ENCODE measurements at regions not wholly inside any gene's neighbourhood (a gene's known extent, or its start where the extent isn't known, plus 50 kb on each side); places are given as distances from the start of the nearest gene placed in this dataset.

DNA sequence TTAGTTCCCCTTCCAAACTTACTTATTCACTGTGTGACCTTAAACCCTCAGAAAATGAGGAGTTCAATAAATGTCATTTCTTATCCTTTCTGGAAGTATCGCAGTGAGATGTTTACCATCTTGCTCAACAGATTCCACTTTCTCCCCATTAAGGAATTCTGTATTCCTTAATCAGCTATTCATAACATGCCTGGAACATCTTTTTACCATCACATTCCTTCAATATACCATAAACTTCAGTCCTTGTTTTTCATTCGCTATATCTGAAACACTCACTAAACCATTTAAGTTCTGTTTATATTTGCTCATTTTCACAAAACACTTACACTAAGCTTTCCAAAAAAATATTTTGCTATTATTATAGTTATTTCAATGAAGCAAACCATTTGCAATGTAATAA is 1158.6 kb downstream of the CDH12 start:
- H3K4me3 ChIP-seq (ENCODE audit: low read depth, low read length) = no peak overlapping the region

- no peak overlapping the region for H3K4me3 ChIP-seq (ENCODE audit: low read depth, low read length)
Measured at GRCh38 chr5:21693591-21693990, 1159.6 kb downstream of the CDH12 start.

GRCh38 chr5:21689587-21689986 is 1163.6 kb downstream of the CDH12 start:
- no peak overlapping the region for H3K4me3 ChIP-seq (ENCODE audit: low read depth, low read length)

GRCh38 chr5:21688655-21689054 is 1164.5 kb downstream of the CDH12 start:
- no peak overlapping the region for H3K4me3 ChIP-seq (ENCODE audit: low read depth, low read length)

DNA sequence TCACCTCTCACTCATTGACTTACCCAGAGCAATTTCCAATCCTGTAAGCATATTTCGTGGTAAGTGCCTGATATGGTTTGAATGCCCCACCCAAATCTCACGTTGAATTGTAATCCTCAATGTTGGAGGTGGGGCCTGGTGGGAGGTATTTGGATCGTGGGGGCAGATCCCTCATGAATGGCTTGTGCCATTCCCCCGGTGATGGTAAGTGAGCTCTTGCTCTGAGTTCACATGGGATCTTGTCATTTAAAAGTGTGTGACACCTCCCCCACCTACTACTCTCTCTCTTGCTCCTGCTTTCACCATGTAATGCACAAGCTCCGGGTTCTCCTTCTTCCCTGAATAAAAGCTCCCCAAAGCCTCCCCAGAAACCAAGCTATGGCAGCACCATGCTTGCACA is 1165.5 kb downstream of the CDH12 start:
- H3K4me3 ChIP-seq (ENCODE audit: low read depth, low read length) = no peak overlapping the region

DNA sequence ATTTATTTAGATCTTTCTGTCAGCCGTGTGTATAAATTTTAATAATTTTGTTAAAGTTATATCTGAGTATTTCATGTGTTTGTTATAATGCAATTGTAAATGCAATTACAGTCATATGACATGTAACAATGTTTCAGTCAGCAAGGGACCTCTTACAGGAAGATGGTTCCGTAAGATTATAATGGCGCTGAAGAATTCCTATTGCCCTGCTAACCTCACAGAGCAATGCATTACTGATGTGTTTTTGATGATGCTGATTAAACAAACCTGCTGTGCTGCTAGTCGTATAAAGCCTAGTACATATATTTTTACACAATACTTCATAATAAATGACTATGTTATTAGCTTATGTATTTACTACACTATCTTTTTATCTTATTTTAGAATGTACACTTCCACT is 1166.4 kb downstream of the CDH12 start:
- H3K4me3 ChIP-seq (ENCODE audit: low read depth, low read length) = no peak overlapping the region

DNA sequence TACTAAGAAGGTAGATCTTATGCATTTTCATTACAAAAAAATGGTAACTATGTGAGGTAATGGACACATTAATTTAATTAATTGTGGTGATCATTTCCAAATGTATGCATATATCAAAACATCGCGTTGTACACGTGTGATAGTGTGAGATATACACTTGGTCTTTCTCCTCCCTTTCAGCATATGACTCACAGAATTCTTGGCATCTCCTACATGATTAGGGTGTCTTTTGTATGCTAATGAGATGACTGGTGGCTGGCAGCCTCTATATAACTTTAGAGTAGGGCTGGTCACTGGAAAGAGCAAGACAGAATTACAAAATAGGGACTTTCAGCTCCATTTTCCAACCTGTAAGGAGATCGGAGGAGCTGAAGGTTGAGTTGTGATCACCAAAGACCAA is 1167.6 kb downstream of the CDH12 start:
- no peak overlapping the region for H3K4me3 ChIP-seq (ENCODE audit: low read depth, low read length)

DNA sequence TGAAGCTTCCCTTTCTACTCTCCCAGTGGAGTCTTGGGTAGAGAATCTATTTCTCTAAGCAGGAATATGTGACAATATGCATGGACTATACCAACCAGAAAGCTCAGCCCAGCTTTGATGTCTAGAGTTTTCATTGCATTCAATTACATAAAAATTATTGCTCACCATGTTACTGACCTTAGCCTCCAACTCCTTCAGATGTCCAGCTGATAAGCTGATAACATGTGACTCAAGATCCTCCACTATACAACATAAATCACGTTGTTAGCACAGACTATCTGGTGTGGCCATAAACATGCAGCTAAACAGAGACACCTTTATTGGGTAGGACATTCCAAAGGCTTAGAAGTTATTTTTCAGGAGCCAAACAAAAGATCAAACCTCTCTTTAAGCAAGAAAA is 1168.2 kb downstream of the CDH12 start:
- H3K4me3 ChIP-seq (ENCODE audit: low read depth, low read length) = no peak overlapping the region

DNA sequence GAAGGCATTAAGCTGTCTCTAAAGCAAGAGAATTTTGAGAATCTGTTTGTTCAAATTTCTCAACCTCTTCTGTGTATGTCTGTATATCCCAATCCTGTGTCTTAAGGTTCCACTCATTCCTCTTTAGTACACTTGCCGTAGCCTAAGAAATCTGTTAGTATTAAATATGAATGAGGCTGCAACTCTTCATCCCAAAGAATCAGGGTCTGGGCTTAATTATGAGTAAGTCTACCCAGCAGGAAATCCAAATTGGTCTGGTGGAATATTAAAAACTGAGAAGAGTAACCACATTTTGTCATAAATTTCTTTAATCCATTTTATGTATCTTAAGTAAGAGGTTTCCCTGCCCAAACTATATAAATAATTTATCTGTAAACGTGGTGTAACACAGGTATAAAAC is 1171.2 kb downstream of the CDH12 start:
- no peak overlapping the region for H3K4me3 ChIP-seq (ENCODE audit: low read depth, low read length)

DNA sequence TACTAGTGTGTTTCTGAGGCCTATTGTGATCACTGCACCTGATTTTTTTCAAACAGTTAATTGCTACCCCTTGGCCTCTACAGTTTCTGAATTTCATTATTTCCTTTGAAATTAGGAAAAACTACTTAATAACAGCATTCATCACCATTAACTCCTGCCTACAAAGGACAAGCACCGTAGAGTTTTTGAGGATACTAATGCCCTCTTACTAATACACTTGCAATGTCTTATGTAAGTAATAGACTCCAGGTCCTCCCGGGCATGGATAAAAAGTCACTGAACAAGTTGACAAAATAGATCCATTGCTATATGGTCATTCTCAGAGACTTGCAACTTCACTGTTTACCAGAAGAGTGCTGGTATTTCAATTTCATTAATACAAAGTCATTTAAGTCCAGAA is 1172.5 kb downstream of the CDH12 start:
- no peak overlapping the region for H3K4me3 ChIP-seq (ENCODE audit: low read depth, low read length)

DNA sequence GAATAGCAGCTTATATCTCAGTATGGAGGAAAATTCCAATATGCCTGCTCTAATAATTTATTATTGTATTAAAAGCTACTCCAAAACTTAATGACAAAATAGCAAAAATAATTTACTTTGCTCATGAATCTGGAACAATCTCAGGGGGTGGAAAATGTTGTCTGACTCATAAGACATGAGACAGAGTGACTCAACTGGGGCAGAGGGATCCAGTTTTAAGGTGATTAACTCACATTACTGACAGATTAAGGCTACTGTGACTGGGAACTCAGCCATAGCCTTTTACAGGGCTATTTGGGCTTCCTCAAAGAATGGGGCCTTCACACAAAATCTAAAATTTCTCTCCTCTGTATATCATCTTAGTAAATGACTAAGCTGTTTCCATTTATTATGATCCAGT is 1172.9 kb downstream of the CDH12 start:
- H3K4me3 ChIP-seq (ENCODE audit: low read depth, low read length) = no peak overlapping the region

DNA sequence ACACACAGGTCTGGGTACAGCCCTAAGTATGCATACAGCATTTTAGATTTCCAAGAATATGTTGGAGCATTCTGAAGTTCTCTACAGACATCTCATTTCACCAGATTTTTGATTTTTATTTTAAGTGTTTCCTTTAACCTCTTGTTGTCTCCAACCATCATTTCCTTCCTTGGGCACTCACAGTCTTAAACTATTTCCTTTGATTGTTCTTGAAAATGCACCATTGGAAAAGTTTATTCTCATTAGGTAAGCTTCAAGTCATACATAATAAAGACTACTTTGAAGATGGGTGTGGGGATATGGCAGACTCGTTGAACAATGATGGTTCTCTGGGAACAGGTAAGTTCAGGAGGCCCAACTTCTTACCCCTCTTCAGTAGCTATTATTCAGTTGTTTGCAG is 1174.6 kb downstream of the CDH12 start:
- no peak overlapping the region for H3K4me3 ChIP-seq (ENCODE audit: low read depth, low read length)

- no peak overlapping the region for H3K4me3 ChIP-seq (ENCODE audit: low read depth, low read length)
Measured at GRCh38 chr5:21672911-21673310, 1180.2 kb downstream of the CDH12 start.

DNA sequence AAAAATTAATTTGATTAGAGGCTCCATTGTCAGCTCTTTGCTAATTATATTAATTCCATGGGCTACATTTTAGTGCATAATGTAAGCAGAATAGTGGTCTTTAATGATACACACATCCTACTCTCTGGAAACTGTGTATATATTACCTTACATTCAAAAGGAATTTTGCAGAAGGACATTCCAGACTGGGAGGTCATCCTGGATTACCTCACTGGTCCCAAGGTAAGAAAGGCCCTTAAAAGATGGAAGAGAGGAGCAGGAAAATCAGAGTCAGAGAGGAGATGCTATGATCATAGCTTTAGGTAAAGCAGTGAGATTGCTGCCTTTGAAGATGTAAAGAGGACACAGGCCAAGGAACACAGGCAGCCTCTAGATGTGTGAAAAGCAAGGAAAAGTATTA is 1180.8 kb downstream of the CDH12 start:
- no peak overlapping the region for H3K4me3 ChIP-seq (ENCODE audit: low read depth, low read length)

GRCh38 chr5:21665524-21665923 is 1187.6 kb downstream of the CDH12 start:
- H3K4me3 ChIP-seq (ENCODE audit: low read depth, low read length) = no peak overlapping the region

- H3K4me3 ChIP-seq (ENCODE audit: low read depth, low read length) = no peak overlapping the region
Measured at GRCh38 chr5:21663082-21663481, 1190.1 kb downstream of the CDH12 start.

DNA sequence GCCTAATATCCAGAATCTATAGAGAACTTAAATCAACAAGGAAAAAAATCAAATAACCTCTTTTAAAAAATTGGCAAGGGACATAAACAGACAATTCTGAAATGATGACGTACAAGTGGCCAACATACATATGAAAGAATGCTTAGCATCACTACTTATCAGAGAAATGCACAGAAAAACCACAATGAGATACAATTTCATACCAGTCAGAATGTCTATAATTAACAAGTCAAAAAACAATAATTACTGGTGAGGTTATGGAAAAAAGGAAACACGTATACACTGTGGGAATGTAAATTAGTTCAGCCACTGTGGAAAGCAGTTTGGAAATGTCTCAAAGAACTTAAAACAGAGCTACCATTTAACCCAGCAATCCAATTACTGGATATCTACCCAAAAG is 1192.0 kb downstream of the CDH12 start:
- no peak overlapping the region for H3K4me3 ChIP-seq (ENCODE audit: low read depth, low read length)

DNA sequence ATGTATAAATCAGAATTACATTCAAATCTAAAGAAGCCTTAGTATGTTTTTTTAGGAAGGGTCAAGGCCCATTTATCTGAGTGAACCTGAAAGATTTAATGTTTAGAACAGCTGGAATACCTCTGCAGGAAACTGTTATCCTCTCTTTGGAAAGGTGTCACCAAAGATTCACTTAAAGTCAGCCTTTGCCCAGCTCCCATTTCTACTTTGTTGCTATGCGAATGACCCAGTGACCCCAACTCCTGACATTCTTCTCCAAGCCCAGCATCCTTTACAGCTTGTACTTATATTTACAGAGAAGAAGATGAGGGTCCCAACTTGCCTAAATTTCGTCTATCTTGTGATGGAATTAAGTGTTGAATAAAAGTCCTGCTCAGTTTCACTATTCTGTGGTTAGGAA is 1198.6 kb downstream of the CDH12 start:
- H3K4me3 ChIP-seq (ENCODE audit: low read depth, low read length) = no peak overlapping the region

DNA sequence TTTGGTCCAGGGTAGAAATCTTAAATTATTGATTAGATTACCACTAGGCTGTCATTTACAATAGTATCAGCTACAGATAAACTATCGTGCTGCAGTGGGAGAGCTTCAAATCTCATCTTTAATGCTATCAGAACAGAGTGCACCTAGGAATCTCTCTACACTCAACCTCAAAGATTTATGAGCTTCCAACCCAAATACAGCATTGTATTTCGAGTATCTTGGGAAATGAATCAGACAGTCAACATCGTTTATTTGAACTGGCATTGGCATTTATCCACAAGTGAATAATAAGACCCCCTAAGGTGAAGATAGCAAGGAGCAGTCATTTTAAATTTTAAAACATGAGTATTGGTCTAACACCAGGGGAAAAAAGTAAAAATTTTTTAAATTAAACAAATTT is 1203.2 kb downstream of the CDH12 start:
- H3K4me3 ChIP-seq (ENCODE audit: low read depth, low read length) = no peak overlapping the region

- no peak overlapping the region for H3K4me3 ChIP-seq (ENCODE audit: low read depth, low read length)
Measured at GRCh38 chr5:21646469-21646868, 1206.7 kb downstream of the CDH12 start.

- H3K4me3 ChIP-seq (ENCODE audit: low read depth, low read length) = no peak overlapping the region
Measured at GRCh38 chr5:21644032-21644431, 1209.1 kb downstream of the CDH12 start.

DNA sequence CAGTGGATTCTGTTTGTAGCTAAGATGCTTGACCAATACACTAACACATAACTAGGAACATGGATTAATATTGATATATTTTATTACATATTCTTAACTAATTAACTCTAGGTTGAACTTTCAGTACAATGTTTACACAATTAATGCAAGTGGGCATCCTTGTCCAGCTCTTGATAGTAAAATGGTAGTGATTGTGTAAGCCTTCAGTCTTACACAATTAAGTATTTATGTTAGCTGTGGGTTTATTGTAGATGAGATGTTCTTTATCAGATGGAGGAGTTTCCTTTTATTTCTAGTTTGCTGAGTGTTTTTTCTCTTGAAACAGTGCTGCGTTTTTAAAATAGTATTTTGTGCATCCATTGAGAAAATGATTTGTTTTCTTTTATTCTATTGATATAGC is 1210.8 kb downstream of the CDH12 start:
- no peak overlapping the region for H3K4me3 ChIP-seq (ENCODE audit: low read depth, low read length)

DNA sequence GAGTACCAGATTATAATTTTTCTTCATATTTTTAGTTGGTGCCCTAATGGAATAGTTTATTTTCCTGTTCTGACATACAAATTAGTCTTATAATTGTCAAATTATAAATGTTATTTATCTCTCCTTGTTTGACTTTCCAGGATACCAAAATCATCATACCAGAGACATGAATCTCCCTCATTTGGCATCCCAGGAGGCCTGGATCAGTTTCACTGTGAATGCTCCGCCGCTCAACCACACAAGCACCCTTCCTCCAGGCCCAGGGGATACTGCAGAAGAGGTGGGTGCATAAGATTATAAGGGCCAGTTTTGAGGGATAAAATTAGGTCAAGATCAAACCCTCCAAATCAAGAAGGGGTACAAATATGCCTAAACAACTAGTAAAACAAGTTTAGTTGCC is 1229.3 kb downstream of the CDH12 start:
- H3K4me3 ChIP-seq (ENCODE audit: low read depth, low read length) = no peak overlapping the region

DNA sequence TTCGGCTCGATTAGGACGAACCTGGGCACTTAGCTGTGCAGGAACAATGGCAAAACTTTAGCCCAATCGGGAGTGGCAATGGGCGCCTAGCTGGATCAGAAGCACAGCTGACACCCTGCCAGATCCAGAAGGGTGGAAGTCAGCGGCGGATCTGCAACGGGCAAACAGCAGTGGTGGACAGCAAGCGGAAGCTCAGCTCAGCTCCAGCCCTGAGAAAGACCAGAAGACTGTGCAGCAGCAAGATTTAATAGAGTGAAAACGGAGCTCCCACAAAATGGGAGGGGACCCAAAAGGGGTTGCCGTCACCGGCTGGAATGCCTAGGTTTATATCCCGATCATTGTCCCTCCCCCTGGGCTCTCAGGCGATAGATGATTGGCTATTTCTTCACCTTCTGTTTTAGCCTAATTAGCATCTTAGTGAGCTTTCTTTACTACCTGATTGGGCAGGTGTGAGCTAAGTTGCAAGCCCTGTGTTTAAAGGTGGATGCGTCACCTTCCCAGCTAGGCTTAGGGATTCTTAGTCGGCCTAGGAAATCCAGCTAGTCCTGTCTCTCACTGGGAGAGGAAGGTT is 1237.9 kb downstream of the CDH12 start:
- H3K4me3 ChIP-seq (ENCODE audit: low read depth, low read length) = no peak overlapping the region
